HepG2 (cell line): ENCODE measurements at regions not wholly inside any gene's neighbourhood (a gene's known extent, or its start where the extent isn't known, plus 50 kb on each side); places are given as distances from the start of the nearest gene placed in this dataset.

Experiments used
- ATF6 ChIP-seq: sonication (generic); formaldehyde crosslinking; conservative IDR thresholded peaks from 2 replicates; pipeline ENCODE4 v1.4.0; 2020; ENCODE audit warnings: missing genetic modification reagents
- CTCF ChIP-seq: sonication (generic); formaldehyde crosslinking; IDR thresholded peaks from 2 replicates; pipeline ENCODE4 v1.5.0; 2020; ENCODE audit warnings: mild to moderate bottlenecking, missing genetic modification reagents, moderate library complexity
- HNRNPUL1 ChIP-seq: fragments of 200-400 bp; formaldehyde crosslinking; IDR thresholded peaks from 2 replicates; pipeline ENCODE4 v1.6.1; 2017; ENCODE audit warnings: low read depth, mild to moderate bottlenecking, low read length, moderate library complexity
- MYC ChIP-seq: sonication (generic); formaldehyde crosslinking; IDR thresholded peaks from 2 replicates; pipeline ENCODE4 v1.9.0; 2021; ENCODE audit warnings: missing genetic modification reagents, borderline replicate concordance
- POLR2A ChIP-seq, 2 experiments: IDR thresholded peaks; 2 replicates each; pipeline ENCODE4 v1.6.1; 2011; ENCODE audit warnings: low read depth in 2 of 2, low read length in 2 of 2, mild to moderate bottlenecking in 1 of 2, moderate library complexity in 1 of 2; ENCODE audit not compliant: insufficient read depth in 1 of 2
- POLR2AphosphoS2 ChIP-seq: IDR thresholded peaks from 2 replicates; pipeline ENCODE4 v1.6.1; 2011; ENCODE audit warnings: low read depth, low read length, improper control_type of control experiment

- TF ChIP-seq ATF6 (CRISPR knock-in tag): no peak
- no peak for TF ChIP-seq CTCF (CRISPR knock-in tag)
- no peak for TF ChIP-seq HNRNPUL1
- TF ChIP-seq MYC (CRISPR knock-in tag): no peak
- TF ChIP-seq POLR2A (IDR thresholded peaks at IDR 0.05; ENCODE audit: insufficient read depth in 1 of 2, low read depth in 2 of 2, low read length in 2 of 2): no peak
- TF ChIP-seq POLR2AphosphoS2: no peak
These were observed 418.0 kb upstream of the PKN2 start for GRCh38 chr1:88266051-88266450.
